GM23338 (cell line): ENCODE measurements at regions not wholly inside any gene's neighbourhood (a gene's known extent, or its start where the extent isn't known, plus 50 kb on each side); places are given as distances from the start of the nearest gene placed in this dataset.

Source experiments
- ATAC-seq: fragments of 200-7000 bp; cut with Tn5 transposase; 3 replicates; pipeline ENCODE4 v1.9.1; 2020
- DNase-seq: peaks from one replicate; pipeline ENCODE4 v3.0.0-alpha.2; 2015; ENCODE audit warnings: low spot score
- H2AFZ ChIP-seq: fragments of 200-600 bp; sonication (generic); 2 replicates; pipeline ENCODE4 v1.8.0; 2016; ENCODE audit warnings: antibody characterized with exemption, mild to moderate bottlenecking, moderate library complexity
- H3F3A ChIP-seq: fragments of 200-600 bp; sonication (generic); replicated peaks from 2 replicates; pipeline ENCODE4 v1.8.0; 2017; ENCODE audit warnings: antibody characterized with exemption, mixed run types, low read depth
- H3K27ac ChIP-seq: fragments of 200-600 bp; sonication (generic); 2 replicates; pipeline ENCODE4 v1.6.1; 2016; ENCODE audit warnings: low read depth
- H3K27me3 ChIP-seq: fragments of 200-600 bp; sonication (generic); 2 replicates; pipeline ENCODE4 v1.8.0; 2016; ENCODE audit warnings: mild to moderate bottlenecking, mixed run types, moderate library complexity; ENCODE audit not compliant: insufficient read depth
- H3K36me3 ChIP-seq: fragments of 200-600 bp; sonication (generic); 2 replicates; pipeline ENCODE4 v1.8.0; 2016; ENCODE audit warnings: mild to moderate bottlenecking; ENCODE audit not compliant: insufficient read depth
- H3K4me1 ChIP-seq: fragments of 200-600 bp; sonication (generic); 2 replicates; pipeline ENCODE4 v1.8.0; 2016; ENCODE audit warnings: mild to moderate bottlenecking, moderate library complexity; ENCODE audit not compliant: insufficient read depth
- H3K4me2 ChIP-seq: fragments of 200-600 bp; sonication (generic); 2 replicates; pipeline ENCODE4 v1.7.1; 2017; ENCODE audit warnings: mixed run types
- H3K4me3 ChIP-seq: fragments of 200-600 bp; sonication (generic); 2 replicates; pipeline ENCODE4 v1.6.1; 2016; ENCODE audit warnings: mixed run types
- H3K79me2 ChIP-seq: fragments of 200-600 bp; sonication (generic); replicated peaks from 2 replicates; pipeline ENCODE4 v1.8.0; 2017; ENCODE audit warnings: mild to moderate bottlenecking; ENCODE audit not compliant: insufficient read depth
- H3K9me2 ChIP-seq: fragments of 200-600 bp; sonication (generic); 2 replicates; pipeline ENCODE4 v1.8.0; 2017; ENCODE audit not compliant: insufficient read depth
- H4K20me1 ChIP-seq: fragments of 200-600 bp; sonication (generic); replicated peaks from 2 replicates; pipeline ENCODE4 v1.8.0; 2017; ENCODE audit warnings: mild to moderate bottlenecking; ENCODE audit not compliant: insufficient read depth
- H3K27ac Mint-ChIP-seq: 2 replicates; pipeline ENCODE4 v1.8.0; 2020; ENCODE audit warnings: inconsistent platforms, mild to moderate bottlenecking, moderate library complexity, mixed read lengths
- H3K27me3 Mint-ChIP-seq: 3 replicates; pipeline ENCODE4 v1.8.0; 2022; ENCODE audit warnings: low read depth, mild to moderate bottlenecking, moderate library complexity, mixed read lengths, inconsistent platforms; ENCODE audit not compliant: insufficient read depth, poor library complexity
- H3K36me3 Mint-ChIP-seq: 3 replicates; pipeline ENCODE4 v1.8.0; 2021; ENCODE audit warnings: low read depth, mild to moderate bottlenecking, inconsistent platforms, moderate library complexity, mixed read lengths
- H3K4me1 Mint-ChIP-seq: 3 replicates; pipeline ENCODE4 v1.8.0; 2020; ENCODE audit warnings: mild to moderate bottlenecking, inconsistent platforms, mixed read lengths
- H3K4me3 Mint-ChIP-seq: 3 replicates; pipeline ENCODE4 v1.8.0; 2021; ENCODE audit warnings: moderate library complexity, mild to moderate bottlenecking, inconsistent platforms, mixed read lengths
- H3K9me3 Mint-ChIP-seq: 3 replicates; pipeline ENCODE4 v1.8.0; 2020; ENCODE audit warnings: moderate library complexity, mild to moderate bottlenecking, inconsistent platforms, mixed read lengths
- CREB1 ChIP-seq: fragments of 250-450 bp; sonication (Bioruptor Pico); IDR thresholded peaks from 2 replicates; pipeline ENCODE4 v1.5.0; 2020; ENCODE audit warnings: low read depth, mild to moderate bottlenecking, moderate library complexity
- EZH2phosphoT487 ChIP-seq: fragments of 200-600 bp; sonication (generic); IDR thresholded peaks from one replicate; pipeline ENCODE4 v1.8.1; 2018; ENCODE audit warnings: antibody characterized with exemption; ENCODE audit not compliant: unreplicated experiment
- REST ChIP-seq: IDR thresholded peaks from one replicate; pipeline ENCODE4 v1.6.1; 2018; ENCODE audit warnings: antibody characterized with exemption; ENCODE audit not compliant: unreplicated experiment
- ZNF462 ChIP-seq: fragments of 250-450 bp; sonication (Bioruptor Pico); IDR thresholded peaks from 2 replicates; pipeline ENCODE4 v1.5.0; 2020; ENCODE audit warnings: mild to moderate bottlenecking, moderate library complexity

- peak overlapping the region; percentile 81; the same call in 1 of the 2 replicates for H3K27ac Mint-ChIP-seq
- peak; percentile 68 for DNase-seq
Observed at GRCh38 chr18:54532222-54532621, 58.8 kb upstream of the DYNAP start.

More at GRCh38 chr18:54532222-54532621, 58.8 kb upstream of the DYNAP start:
- Histone ChIP-seq H3K4me1 (peaks cover 38% of the 10 kb centered on the region), H3K4me2 (peak overlapping the region; percentile 58), H3F3A (no peaks in the 10 kb centered on the region), H3K79me2 (no peaks in the 10 kb centered on the region), H2AFZ (no peak overlapping the region), H3K36me3 (peaks cover 5% of the 10 kb centered on the region; the same call in 1 of the 2 replicates), H4K20me1 (no peaks in the 10 kb centered on the region), H3K27me3 (peaks cover 10% of the 10 kb centered on the region), H3K27ac (peak overlapping the region; percentile 84), H3K9me2 (peaks cover 7% of the 10 kb centered on the region; the same call in 1 of the 2 replicates), H3K4me3 (peak overlapping the region; percentile 28; the same call in 1 of the 2 replicates)
- H3K4me1 Mint-ChIP-seq, result peaks cover 51% of the 10 kb centered on the region
- peaks cover 15% of the 10 kb centered on the region for H3K27me3 Mint-ChIP-seq
- peaks cover 19% of the 10 kb centered on the region; the same call in 2 of the 3 replicates for H3K9me3 Mint-ChIP-seq
- peak; percentile 76 for TF ChIP-seq ZNF462 (CRISPR knock-in tag)
- no peak for TF ChIP-seq REST
- TF ChIP-seq EZH2phosphoT487, result no peak
- no peak for TF ChIP-seq CREB1
- ATAC-seq, result peak; percentile 23
- H3K4me3 Mint-ChIP-seq, result 0 out of 3 replicates have a peak overlapping the region, but pooled peaks have one; percentile 63
- H3K36me3 Mint-ChIP-seq, result no peaks in the 10 kb centered on the region; the same call in 1 of the 3 replicates
